ENCODE measurements at regions not wholly inside any gene's neighbourhood (a gene's known extent, or its start where the extent isn't known, plus 50 kb on each side); places are given as distances from the start of the nearest gene placed in this dataset.
A peak's percentile ranks its signal among the peaks of the same experiment; 100 is the strongest.

DNA sequence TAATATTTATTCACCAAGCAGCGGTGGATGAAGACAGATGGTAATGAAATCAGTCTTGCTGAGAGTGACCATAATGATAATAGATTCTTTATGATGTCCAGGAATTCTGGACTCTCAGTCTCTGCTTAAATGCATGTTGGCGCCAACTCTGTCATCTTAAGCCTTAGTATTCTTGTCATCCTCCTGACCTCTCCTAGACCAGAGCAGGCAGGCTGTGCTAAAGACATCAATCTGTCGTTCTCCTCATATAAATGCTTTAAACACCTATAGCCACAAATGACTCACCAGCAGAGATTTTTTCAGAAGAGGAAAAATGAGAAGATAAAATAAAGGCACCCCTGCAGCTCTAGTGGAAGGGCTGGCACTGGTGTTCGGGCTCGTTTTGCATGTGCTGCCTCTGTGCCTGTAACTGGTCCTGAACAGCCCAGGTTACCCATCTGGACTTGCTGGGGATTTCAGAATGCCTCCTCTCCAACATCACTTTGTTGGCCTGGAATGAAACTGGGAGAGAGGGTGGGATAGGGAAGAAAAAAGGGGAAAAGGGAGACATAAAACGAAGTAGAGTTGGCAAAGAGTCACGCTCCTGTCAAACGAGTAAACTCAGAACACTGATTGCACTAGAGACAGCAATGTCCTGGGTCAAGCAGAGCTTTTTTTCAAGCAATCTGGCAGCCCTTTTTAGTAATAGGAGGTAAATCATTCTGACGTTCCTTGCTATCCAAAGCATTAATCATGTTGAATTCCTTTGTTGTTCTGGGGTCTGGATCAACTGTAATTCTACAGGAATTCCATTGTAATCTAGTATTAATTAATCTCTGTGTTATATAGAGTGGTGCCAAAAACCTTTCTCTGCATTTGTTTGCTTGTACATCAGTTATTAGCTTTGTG, 195.5 kb upstream of the CLINT1 start:
- Histone ChIP-seq H3K36me3 (ENCODE audit: low read depth) (no peaks in the 10 kb centered on the region), H3K27me3 (ENCODE audit: insufficient read depth, low read depth) (no peaks in the 10 kb centered on the region; the same call in 1 of the 2 replicates), H3K4me3 (no peak overlapping the region), H3F3A (ENCODE audit: insufficient read depth, low read depth) (no peaks in the 10 kb centered on the region), H2AFZ (no peak overlapping the region), H3K9me3 (ENCODE audit: insufficient read depth, low read depth) (no peaks in the 10 kb centered on the region), H3K27ac (no peak overlapping the region), H3K4me1 (replicated peaks; ENCODE audit: insufficient read depth) (no peaks in the 10 kb centered on the region), H3K79me2 (ENCODE audit: low read depth) (no peaks in the 10 kb centered on the region), H3K4me2 (no peak overlapping the region), H3K9me2 (ENCODE audit: insufficient read depth) (no peaks in the 10 kb centered on the region; the same call in 1 of the 2 replicates), H4K20me1 (ENCODE audit: insufficient read depth) (no peaks in the 10 kb centered on the region)
- CTCF ChIA-PET, result no interaction called here
- POLR2A ChIA-PET (ENCODE audit: unreplicated experiment), result no interaction called here
- no peak for DNase-seq
- TF ChIP-seq EZH2 (IDR thresholded peaks at IDR 0.05; ENCODE audit: low read depth), result no peak
- TF ChIP-seq, protein P1, sequence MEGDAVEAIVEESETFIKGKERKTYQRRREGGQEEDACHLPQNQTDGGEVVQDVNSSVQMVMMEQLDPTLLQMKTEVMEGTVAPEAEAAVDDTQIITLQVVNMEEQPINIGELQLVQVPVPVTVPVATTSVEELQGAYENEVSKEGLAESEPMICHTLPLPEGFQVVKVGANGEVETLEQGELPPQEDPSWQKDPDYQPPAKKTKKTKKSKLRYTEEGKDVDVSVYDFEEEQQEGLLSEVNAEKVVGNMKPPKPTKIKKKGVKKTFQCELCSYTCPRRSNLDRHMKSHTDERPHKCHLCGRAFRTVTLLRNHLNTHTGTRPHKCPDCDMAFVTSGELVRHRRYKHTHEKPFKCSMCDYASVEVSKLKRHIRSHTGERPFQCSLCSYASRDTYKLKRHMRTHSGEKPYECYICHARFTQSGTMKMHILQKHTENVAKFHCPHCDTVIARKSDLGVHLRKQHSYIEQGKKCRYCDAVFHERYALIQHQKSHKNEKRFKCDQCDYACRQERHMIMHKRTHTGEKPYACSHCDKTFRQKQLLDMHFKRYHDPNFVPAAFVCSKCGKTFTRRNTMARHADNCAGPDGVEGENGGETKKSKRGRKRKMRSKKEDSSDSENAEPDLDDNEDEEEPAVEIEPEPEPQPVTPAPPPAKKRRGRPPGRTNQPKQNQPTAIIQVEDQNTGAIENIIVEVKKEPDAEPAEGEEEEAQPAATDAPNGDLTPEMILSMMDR (conservative IDR thresholded peaks at IDR 0.05), result no peak
- no TSS peak for BruUV-seq (replicated peaks)
- intact Hi-C loops (cut with micrococcal nuclease; ENCODE audit: unreplicated experiment), result no loop called here

DNA sequence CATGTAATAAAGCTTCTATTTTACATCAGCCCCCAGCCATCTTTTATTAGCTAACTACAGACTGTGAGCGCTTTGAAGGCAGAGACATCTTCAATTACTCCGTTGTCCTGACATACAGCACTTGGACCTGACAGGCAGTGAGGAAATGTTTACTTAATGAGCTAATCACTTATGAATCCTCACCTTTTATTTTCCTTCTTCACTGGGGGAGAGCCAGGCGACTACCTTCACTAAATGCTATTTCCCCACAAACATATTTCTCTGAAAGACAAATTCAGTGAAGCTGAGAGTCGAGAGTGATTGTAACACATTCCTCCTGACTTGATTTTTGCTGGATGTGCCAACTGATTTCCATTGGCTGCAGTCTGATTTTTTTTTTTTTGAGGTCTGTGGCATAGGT, 192.1 kb upstream of the CLINT1 start:
- no peaks in the 10 kb centered on the region for H3K79me2 ChIP-seq (ENCODE audit: low read depth)
- intact Hi-C loops (cut with micrococcal nuclease; ENCODE audit: unreplicated experiment), result no loop called here
- DNase-seq, result peak in 1 of 2 experiments; percentile 35
- no peak overlapping the region for H3K27ac ChIP-seq
- no peaks in the 10 kb centered on the region for H3F3A ChIP-seq (ENCODE audit: insufficient read depth, low read depth)
- no peaks in the 10 kb centered on the region for H4K20me1 ChIP-seq (ENCODE audit: insufficient read depth)
- BruUV-seq (replicated peaks), result no TSS peak
- H3K27me3 ChIP-seq (ENCODE audit: insufficient read depth, low read depth), result peaks cover 9% of the 10 kb centered on the region
- H3K4me2 ChIP-seq, result no peak overlapping the region
- H3K9me2 ChIP-seq (ENCODE audit: insufficient read depth), result no peaks in the 10 kb centered on the region; the same call in 1 of the 2 replicates
- TF ChIP-seq, protein P1 (conservative IDR thresholded peaks at IDR 0.05), result no peak
- TF ChIP-seq EZH2 (IDR thresholded peaks at IDR 0.05; ENCODE audit: low read depth), result no peak
- no peaks in the 10 kb centered on the region for H3K9me3 ChIP-seq (ENCODE audit: insufficient read depth, low read depth)
- CTCF ChIA-PET, result no interaction called here
- no peak overlapping the region for H2AFZ ChIP-seq
- POLR2A ChIA-PET (ENCODE audit: unreplicated experiment), result no interaction called here
- H3K36me3 ChIP-seq (ENCODE audit: low read depth), result no peaks in the 10 kb centered on the region
- H3K4me3 ChIP-seq, result no peak overlapping the region
- H3K4me1 ChIP-seq (replicated peaks; ENCODE audit: insufficient read depth), result no peaks in the 10 kb centered on the region

DNA sequence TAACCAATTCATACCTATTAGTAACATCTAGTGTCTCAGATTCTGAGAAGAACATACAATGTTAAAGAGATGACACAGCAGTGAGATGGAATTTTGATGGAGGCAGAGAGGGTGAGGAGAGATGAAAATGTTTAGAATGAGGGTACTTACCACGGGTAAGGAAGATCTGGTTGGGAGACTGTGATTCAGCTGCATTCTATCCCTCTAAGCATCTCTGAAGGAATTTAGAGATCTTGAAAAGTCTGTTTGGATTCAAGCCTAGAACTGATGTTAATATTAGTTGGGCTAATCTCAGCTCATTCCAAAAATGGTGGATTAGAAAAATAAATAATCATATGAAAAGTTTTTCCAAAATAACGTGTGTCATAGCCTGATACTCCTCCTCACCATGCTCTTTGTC, 191.5 kb upstream of the CLINT1 start:
- no peak overlapping the region for H3K4me3 ChIP-seq
- intact Hi-C loops (cut with micrococcal nuclease; ENCODE audit: unreplicated experiment), result no loop called here
- CTCF ChIA-PET, result no interaction called here

More for the DNA sequence above, 191.5 kb upstream of the CLINT1 start:
- no peaks in the 10 kb centered on the region for H3K79me2 ChIP-seq (ENCODE audit: low read depth)
- H3K36me3 ChIP-seq (ENCODE audit: low read depth), result no peaks in the 10 kb centered on the region
- H2AFZ ChIP-seq, result no peak overlapping the region
- no peaks in the 10 kb centered on the region; the same call in 1 of the 2 replicates for H3K9me2 ChIP-seq (ENCODE audit: insufficient read depth)
- H3K9me3 ChIP-seq (ENCODE audit: insufficient read depth, low read depth), result no peaks in the 10 kb centered on the region
- no TSS peak for BruUV-seq (replicated peaks)
- H4K20me1 ChIP-seq (ENCODE audit: insufficient read depth), result no peaks in the 10 kb centered on the region
- no peak for TF ChIP-seq EZH2 (IDR thresholded peaks at IDR 0.05; ENCODE audit: low read depth)
- TF ChIP-seq, protein P1 (conservative IDR thresholded peaks at IDR 0.05), result no peak
- POLR2A ChIA-PET (ENCODE audit: unreplicated experiment), result no interaction called here
- DNase-seq, result no peak
- H3K27ac ChIP-seq, result no peak overlapping the region
- H3K4me2 ChIP-seq, result no peak overlapping the region
- H3K4me1 ChIP-seq (replicated peaks; ENCODE audit: insufficient read depth), result no peaks in the 10 kb centered on the region
- H3K27me3 ChIP-seq (ENCODE audit: insufficient read depth, low read depth), result peaks cover 9% of the 10 kb centered on the region
- no peaks in the 10 kb centered on the region for H3F3A ChIP-seq (ENCODE audit: insufficient read depth, low read depth)
